Prostate gland (tissue), 2 donors: ENCODE measurements at regions not wholly inside any gene's neighbourhood (a gene's known extent, or its start where the extent isn't known, plus 50 kb on each side); places are given as distances from the start of the nearest gene placed in this dataset.

Source experiments
- DNase-seq: peaks from one replicate; pipeline ENCODE4 v3.0.0-alpha.2; 2019; ENCODE audit warnings: low spot score
- H3K27ac ChIP-seq, 2 donors: fragments of 200-600 bp; sonication (generic); 2 replicates each; pipeline ENCODE4 v1.5.1; 2017 to 2019
- H3K27me3 ChIP-seq: fragments of 200-600 bp; sonication (generic); replicated peaks from 2 replicates; pipeline ENCODE4 v1.5.1; 2019; ENCODE audit not compliant: insufficient read depth
- H3K36me3 ChIP-seq, 2 donors: fragments of 200-600 bp; sonication (generic); 1 replicate in 1 of 2; 2 replicates in 1 of 2; pipeline versions ENCODE4 v1.5.1 to v1.8.1; 2017 to 2019
- H3K4me1 ChIP-seq: fragments of 200-600 bp; sonication (generic); replicated peaks from 2 replicates; pipeline ENCODE4 v1.5.1; 2019
- H3K4me3 ChIP-seq, 2 donors: fragments of 200-600 bp; sonication (generic); 2 replicates each; pipeline ENCODE4 v1.5.1; 2017 to 2019
- H3K9me3 ChIP-seq: fragments of 200-600 bp; sonication (generic); 2 replicates; pipeline ENCODE4 v1.5.1; 2017
- POLR2A ChIP-seq: fragments of 450-650 bp; IDR thresholded peaks from one replicate; pipeline ENCODE4 v1.6.1; 2016; ENCODE audit warnings: antibody characterized with exemption, mild to moderate bottlenecking
- POLR2AphosphoS5 ChIP-seq: sonication (generic); formaldehyde crosslinking; IDR thresholded peaks from one replicate; pipeline ENCODE4 v1.6.1; 2017; ENCODE audit warnings: antibody characterized with exemption
- WGBS: methylation state at CpG from one replicate; pipeline ENCODE4 v1.1.5; 2018; 5-methylcytosine and 5-hydroxymethylcytosine counted together
- intact Hi-C: fragments of 100-400 bp; cut with DNase I; formaldehyde crosslinking; loops from one replicate; pipeline ENCODE4 v1.14.2; 2022
- TF ChIP-seq, protein P1 (sequence below), 4 experiments: fragments of 200-600 bp in 2 of 4; fragments of 450-650 bp in 2 of 4; sonication (generic) in 2 of 4; IDR thresholded peaks; 1 replicate in 3 of 4; 2 replicates in 1 of 4; pipeline ENCODE4 v1.5.1; 2016 to 2019; ENCODE audit warnings: antibody characterized with exemption in 4 of 4, mild to moderate bottlenecking in 2 of 4, moderate library complexity in 2 of 4

DNA sequence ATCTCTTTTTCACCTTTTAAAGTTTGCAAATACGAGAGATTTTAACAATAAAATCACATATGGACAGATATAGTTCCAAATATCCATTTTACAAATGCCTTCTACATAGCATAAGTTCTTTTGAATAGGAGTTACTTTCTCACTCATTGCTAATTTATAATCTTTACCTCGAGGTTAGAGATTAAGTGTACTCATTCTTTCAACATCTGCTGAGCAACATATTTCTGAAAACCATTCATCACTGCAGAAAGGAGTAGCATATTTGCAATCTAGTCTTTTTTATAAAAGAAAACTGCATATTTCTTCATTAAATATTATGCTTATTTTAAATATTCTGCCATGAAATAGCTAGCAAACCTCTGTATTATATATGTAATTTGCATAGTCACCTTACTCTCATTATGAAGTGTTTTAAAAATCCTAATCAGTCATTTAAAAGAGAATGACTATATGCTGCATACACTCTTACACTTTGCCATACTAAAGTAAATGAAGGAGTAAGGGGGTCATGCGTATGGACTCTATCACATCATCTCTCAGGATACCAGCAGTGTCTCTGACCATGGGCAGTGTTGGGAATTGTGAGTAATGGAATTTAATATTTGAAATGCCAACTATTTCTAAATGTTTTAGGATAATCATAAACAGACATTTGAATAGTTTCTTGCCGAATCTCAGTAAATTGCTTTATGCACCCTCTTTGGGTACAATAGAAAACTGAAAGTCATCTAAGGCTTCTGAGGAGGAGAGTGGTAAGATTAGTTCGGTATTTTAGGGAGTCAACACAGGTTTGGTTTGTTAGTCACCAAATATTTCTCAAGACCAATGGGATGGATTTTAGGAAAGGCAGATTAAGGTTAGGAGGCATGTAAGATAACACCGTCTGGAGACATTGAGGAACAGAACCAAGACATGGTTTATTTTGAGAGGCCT is 524.8 kb upstream of the ATP2B1 start:
- Histone ChIP-seq H3K4me3 (no peak overlapping the region), H3K27me3 (no peaks in the 10 kb centered on the region), H3K4me1 (no peaks in the 10 kb centered on the region), H3K9me3 (no peaks in the 10 kb centered on the region), H3K36me3 (no peaks in the 10 kb centered on the region), H3K27ac (no peak overlapping the region)
- intact Hi-C loops: no loop called here
- no peak for DNase-seq
- TF ChIP-seq, protein P1, sequence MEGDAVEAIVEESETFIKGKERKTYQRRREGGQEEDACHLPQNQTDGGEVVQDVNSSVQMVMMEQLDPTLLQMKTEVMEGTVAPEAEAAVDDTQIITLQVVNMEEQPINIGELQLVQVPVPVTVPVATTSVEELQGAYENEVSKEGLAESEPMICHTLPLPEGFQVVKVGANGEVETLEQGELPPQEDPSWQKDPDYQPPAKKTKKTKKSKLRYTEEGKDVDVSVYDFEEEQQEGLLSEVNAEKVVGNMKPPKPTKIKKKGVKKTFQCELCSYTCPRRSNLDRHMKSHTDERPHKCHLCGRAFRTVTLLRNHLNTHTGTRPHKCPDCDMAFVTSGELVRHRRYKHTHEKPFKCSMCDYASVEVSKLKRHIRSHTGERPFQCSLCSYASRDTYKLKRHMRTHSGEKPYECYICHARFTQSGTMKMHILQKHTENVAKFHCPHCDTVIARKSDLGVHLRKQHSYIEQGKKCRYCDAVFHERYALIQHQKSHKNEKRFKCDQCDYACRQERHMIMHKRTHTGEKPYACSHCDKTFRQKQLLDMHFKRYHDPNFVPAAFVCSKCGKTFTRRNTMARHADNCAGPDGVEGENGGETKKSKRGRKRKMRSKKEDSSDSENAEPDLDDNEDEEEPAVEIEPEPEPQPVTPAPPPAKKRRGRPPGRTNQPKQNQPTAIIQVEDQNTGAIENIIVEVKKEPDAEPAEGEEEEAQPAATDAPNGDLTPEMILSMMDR (IDR thresholded peaks at IDR 0.05): no peak
- no peak for TF ChIP-seq POLR2A
- 84% methylated on average over 6 of the region's 6 CpGs for WGBS

DNA sequence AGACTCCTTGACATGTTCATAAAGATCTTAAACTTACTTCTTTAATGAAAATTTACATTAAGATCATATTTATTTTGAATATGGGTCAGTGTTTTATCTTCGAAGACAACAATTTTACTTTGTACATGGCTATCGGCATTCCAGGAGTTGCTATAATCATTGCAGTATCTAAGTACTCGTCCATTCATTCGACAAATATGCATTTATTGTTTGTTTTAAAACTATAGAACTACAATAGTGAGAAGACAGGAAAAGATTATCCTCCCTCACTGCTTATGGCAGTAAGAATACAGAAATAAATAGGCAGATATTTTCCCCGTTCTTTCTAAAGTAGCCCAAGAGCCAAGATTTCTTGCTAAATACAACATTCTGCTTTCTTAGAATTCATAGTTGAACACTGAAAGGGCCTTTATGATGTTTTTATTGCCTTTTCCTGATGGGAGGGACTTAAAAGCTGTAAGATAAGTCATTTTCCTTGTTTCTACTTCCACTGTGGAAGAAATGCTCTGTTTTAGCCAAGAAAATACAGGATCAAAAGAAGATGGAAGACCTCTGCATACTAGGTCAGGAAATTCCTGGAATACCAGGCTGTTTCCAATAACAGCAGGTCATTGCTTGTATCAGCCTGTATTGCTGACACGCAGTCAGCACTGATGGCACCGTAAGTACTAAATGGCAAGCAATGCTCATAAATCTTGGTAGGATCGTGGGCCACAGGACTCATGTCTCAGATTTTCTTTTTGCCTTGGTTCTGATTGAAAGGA is 521.0 kb upstream of the ATP2B1 start:
- TF ChIP-seq POLR2AphosphoS5 (no peak), POLR2A (no peak)
- TF ChIP-seq, protein P1 (IDR thresholded peaks at IDR 0.05): no peak
- Histone ChIP-seq H3K27ac (no peak overlapping the region), H3K36me3 (no peaks in the 10 kb centered on the region), H3K4me3 (no peak overlapping the region), H3K27me3 (no peaks in the 10 kb centered on the region), H3K4me1 (no peaks in the 10 kb centered on the region), H3K9me3 (no peaks in the 10 kb centered on the region)
- DNase-seq: no peak
- intact Hi-C loops: no loop called here
- 45% methylated on average over 8 of the region's 8 CpGs for WGBS

DNA sequence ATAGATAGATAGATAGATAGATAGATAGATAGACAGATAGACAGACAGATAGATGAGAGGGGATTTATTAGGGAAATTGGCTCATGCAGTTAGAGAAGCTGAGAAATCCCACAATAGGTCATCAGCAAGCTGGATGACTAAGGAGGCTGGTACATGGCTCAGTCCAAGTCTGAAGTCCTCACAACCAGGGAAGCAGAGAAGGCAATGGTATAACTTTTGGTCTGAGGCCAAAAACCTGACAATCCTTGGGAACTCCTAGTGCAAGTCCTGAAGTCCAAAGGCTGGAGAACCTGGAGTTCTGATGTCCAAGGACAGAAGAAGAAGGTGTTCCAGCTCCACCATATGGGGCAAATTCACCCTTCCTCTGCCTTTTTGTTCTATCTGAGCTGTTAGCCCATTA is 517.6 kb upstream of the ATP2B1 start:
- intact Hi-C loops: no loop called here
- H3K27ac ChIP-seq: no peak overlapping the region
- no peak for DNase-seq
- H3K4me1 ChIP-seq: no peaks in the 10 kb centered on the region
- H3K9me3 ChIP-seq: no peaks in the 10 kb centered on the region
- TF ChIP-seq, protein P1 (IDR thresholded peaks at IDR 0.05): no peak
- TF ChIP-seq POLR2A (no peak), POLR2AphosphoS5 (no peak)
- no peak overlapping the region for H3K4me3 ChIP-seq
- no peaks in the 10 kb centered on the region for H3K27me3 ChIP-seq
- H3K36me3 ChIP-seq: no peaks in the 10 kb centered on the region

DNA sequence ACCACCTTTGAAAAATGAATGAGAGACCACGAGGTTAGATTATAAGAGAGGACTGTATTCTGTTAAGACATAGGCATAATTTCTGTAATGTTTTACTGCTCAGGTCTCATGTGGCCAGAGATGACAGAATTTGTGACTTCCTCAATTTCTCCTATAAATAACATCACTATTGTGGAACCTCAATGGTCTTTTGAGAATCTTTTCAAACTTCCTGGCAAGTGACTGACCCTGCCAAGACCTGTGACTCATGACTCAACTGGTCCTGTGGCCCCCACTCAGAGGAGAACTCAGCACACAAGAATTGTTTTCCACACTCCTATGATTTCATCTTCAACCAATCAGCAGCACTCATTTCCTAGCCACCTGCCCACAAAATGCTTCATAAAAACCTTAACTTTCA is 508.2 kb upstream of the ATP2B1 start:
- no peak for DNase-seq
- 37% methylated on average over 1 of the region's 1 CpG for WGBS
- Histone ChIP-seq H3K9me3 (no peaks in the 10 kb centered on the region), H3K36me3 (no peaks in the 10 kb centered on the region), H3K27ac (no peak overlapping the region), H3K4me1 (no peaks in the 10 kb centered on the region), H3K4me3 (no peak overlapping the region), H3K27me3 (no peaks in the 10 kb centered on the region)
- intact Hi-C loops: no loop called here
- TF ChIP-seq POLR2A: no peak
- no peak for TF ChIP-seq POLR2AphosphoS5
- TF ChIP-seq, protein P1 (IDR thresholded peaks at IDR 0.05): no peak
